Motor neuron (in vitro differentiated cells): ENCODE measurements at regions not wholly inside any gene's neighbourhood (a gene's known extent, or its start where the extent isn't known, plus 50 kb on each side); places are given as distances from the start of the nearest gene placed in this dataset.

ENCODE experiments used
- ATAC-seq, 8 experiments: fragments of 200-7000 bp; cut with Tn5 transposase; replicated peaks in 6 of 8; 2 replicates each; pipeline ENCODE4 v1.8.0; 2021; ENCODE audit warnings: mild to moderate bottlenecking in 8 of 8, moderate library complexity in 8 of 8
- H3K27ac ChIP-seq, 2 donors: fragments of 250-450 bp; sonication (Bioruptor Pico); 2 replicates each; pipeline ENCODE4 v1.9.0; 2021; ENCODE audit warnings: antibody characterized with exemption in 2 of 2, mild to moderate bottlenecking in 2 of 2, moderate library complexity in 1 of 2
- H3K4me1 ChIP-seq, 2 donors: fragments of 250-450 bp; sonication (Bioruptor Pico); replicated peaks in 1 of 2; 2 replicates each; pipeline ENCODE4 v1.6.1; 2021; ENCODE audit warnings: antibody characterized with exemption in 2 of 2, mild to moderate bottlenecking in 2 of 2, moderate library complexity in 1 of 2
- H3K4me3 ChIP-seq, 5 donors: fragments of 250-450 bp; sonication (Bioruptor Pico); 2 replicates each; pipeline ENCODE4 v1.9.0; 2021; ENCODE audit warnings: antibody characterized with exemption in 5 of 5, mild to moderate bottlenecking in 5 of 5, moderate library complexity in 4 of 5
- WGBS, 10 experiments: fragments of 450-650 bp; shearing (Covaris generic); methylation state at CpG; one replicate each; pipeline ENCODE4 v1.0.0; 2022; 5-methylcytosine and 5-hydroxymethylcytosine counted together
- in situ Hi-C, 9 experiments: fragments of 400-800 bp; cut with MboI; loops; one replicate each; pipeline ENCODE4 v1.15.0; 2021; ENCODE audit warnings: low sequenced_read_pairs in 9 of 9, low pct_unique_long_range_greater_than_20kb in 2 of 9; ENCODE audit not compliant: unreplicated experiment in 9 of 9

DNA sequence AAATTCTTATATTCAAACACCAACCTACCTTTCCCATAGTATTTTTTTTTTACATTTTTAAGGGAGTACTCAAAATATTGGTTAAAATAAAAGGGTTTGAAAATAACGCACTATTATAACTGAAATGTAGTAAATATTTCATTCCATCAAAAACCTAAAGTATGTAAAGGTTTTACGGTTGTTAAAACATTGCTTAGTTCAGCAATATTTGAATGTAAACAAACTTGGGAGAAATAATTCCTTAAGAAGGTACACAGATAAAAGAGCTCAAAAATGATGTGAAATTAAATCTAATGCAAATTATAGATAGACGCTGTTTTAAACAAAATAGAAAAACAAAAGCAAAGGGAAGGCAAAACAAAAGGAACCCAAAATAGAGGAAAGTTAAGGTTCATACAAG lies 1476.9 kb downstream of the PCDH18 start:
- Histone ChIP-seq H3K4me1 (no peaks in the 10 kb centered on the region), H3K27ac (no peak overlapping the region), H3K4me3 (no peak overlapping the region)
- no peak for ATAC-seq
- in situ Hi-C loops: no loop called here
- 41 to 100% (median 89%) methylated on average over 2 to 3 of the region's 3 CpGs for WGBS, 10 experiments

DNA sequence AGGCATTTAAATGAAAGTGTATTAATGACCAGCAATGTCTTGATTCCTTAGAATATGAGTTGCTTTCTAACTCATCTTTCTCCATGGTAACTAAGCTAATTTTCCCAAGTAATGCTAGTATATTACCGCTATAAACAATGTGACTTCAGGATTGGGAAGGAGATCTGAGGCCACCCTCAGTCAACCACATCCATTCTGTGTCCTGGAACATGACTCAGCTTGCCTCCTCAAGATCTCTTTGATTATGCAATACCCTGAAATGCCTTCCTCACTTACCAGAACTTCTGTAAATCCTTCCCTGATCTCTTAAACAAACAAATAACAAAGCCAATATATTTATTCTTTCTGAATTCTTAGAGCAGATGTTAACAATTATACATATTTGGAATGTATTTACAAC lies 1495.5 kb downstream of the PCDH18 start:
- Histone ChIP-seq H3K4me1 (no peaks in the 10 kb centered on the region), H3K27ac (no peak overlapping the region), H3K4me3 (no peak overlapping the region)
- ATAC-seq: peak in 3 of 8 experiments; percentile 41 to 67 (median 60)
- in situ Hi-C loops: no loop called here
- WGBS, 10 experiments: 0 to 100% (median 87%) methylated on average over 1 of the region's 1 CpG; no CpG with 5 or more reads in 2 of the 10 experiments

- 0 to 100% (median 63%) methylated on average over 1 of the region's 1 CpG; no CpG with 5 or more reads in 4 of the 10 experiments for WGBS, 10 experiments
- in situ Hi-C loops: no loop called here
- ATAC-seq: peak in 1 of 8 experiments; percentile 39
- Histone ChIP-seq H3K4me1 (no peaks in the 10 kb centered on the region), H3K4me3 (no peak overlapping the region), H3K27ac (no peak overlapping the region)
These were observed 1499.9 kb downstream of the PCDH18 start for GRCh38 chr4:136032391-136032790.

GRCh38 chr4:136025540-136025939 lies 1506.8 kb downstream of the PCDH18 start:
- 0 to 100% (median 0%) methylated on average over 1 of the region's 2 CpGs; no CpG with 5 or more reads in 7 of the 10 experiments for WGBS, 10 experiments
- no peaks in the 10 kb centered on the region for H3K4me1 ChIP-seq
- no peak overlapping the region for H3K27ac ChIP-seq
- peak in 1 of 8 experiments; percentile 35 for ATAC-seq
- H3K4me3 ChIP-seq: no peak overlapping the region
- in situ Hi-C loops: no loop called here

- ATAC-seq: peak in 5 of 8 experiments; percentile 73 to 99 (median 99)
- H3K4me1 ChIP-seq: peaks cover under 1 to 3% of the 10 kb centered on the region in 2 donors
- H3K27ac ChIP-seq: no peak overlapping the region
- in situ Hi-C loops: no loop called here
- no peak overlapping the region for H3K4me3 ChIP-seq
These were observed 1514.7 kb downstream of the PCDH18 start for GRCh38 chr4:136017556-136017955.

- 0 to 56% (median 0%) methylated on average over 1 of the region's 1 CpG; no CpG with 5 or more reads in 3 of the 10 experiments for WGBS, 10 experiments
- H3K4me1 ChIP-seq: peaks cover 3 to 10% of the 10 kb centered on the region in 2 donors
- ATAC-seq: peak in 5 of 8 experiments; percentile 36 to 55 (median 47)
- in situ Hi-C loops: no loop called here
- H3K4me3 ChIP-seq: no peak overlapping the region
- no peak overlapping the region for H3K27ac ChIP-seq
These were observed 1520.1 kb downstream of the PCDH18 start for GRCh38 chr4:136012220-136012619.

GRCh38 chr4:136009258-136009832 lies 1522.9 kb downstream of the PCDH18 start:
- in situ Hi-C loops: no loop called here
- ATAC-seq: no peak
- Histone ChIP-seq H3K4me1 (peaks cover 3 to 10% of the 10 kb centered on the region in 2 donors), H3K27ac (no peak overlapping the region), H3K4me3 (no peak overlapping the region)
- 0 to 96% (median 86%) methylated on average over 1 to 6 of the region's 6 CpGs; no CpG with 5 or more reads in 1 of the 10 experiments for WGBS, 10 experiments

GRCh38 chr4:136007991-136008390 lies 1524.3 kb downstream of the PCDH18 start:
- no peak for ATAC-seq
- WGBS, 10 experiments: 17 to 100% (median 89%) methylated on average over 1 to 3 of the region's 4 CpGs; no CpG with 5 or more reads in 4 of the 10 experiments
- in situ Hi-C loops: no loop called here
- no peak overlapping the region for H3K27ac ChIP-seq
- peaks cover 3 to 10% of the 10 kb centered on the region in 2 donors for H3K4me1 ChIP-seq
- H3K4me3 ChIP-seq: no peak overlapping the region

DNA sequence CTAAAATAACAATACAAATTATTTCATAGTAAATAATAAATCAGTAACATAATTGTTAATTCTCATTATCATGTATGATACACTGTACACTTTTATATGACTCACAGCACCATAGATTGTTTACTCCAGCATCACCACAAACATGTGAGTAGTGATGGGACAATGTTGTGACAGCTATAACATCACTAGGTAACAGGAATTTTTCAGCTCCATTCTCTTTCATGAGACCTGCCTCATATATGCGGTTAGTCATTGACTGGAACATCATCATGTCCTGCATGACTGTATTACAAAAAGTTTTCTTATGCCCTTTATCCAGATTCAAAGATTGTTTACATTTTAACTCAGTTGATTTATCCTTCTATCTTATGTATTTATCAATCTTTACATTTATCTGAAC lies 1530.0 kb downstream of the PCDH18 start:
- Histone ChIP-seq H3K27ac (no peak overlapping the region), H3K4me1 (no peaks in the 10 kb centered on the region), H3K4me3 (no peak overlapping the region)
- WGBS, 10 experiments: 50 to 100% (median 100%) methylated on average over 1 of the region's 1 CpG; no CpG with 5 or more reads in 2 of the 10 experiments
- in situ Hi-C loops: no loop called here
- peak in 1 of 8 experiments; percentile 20 for ATAC-seq

DNA sequence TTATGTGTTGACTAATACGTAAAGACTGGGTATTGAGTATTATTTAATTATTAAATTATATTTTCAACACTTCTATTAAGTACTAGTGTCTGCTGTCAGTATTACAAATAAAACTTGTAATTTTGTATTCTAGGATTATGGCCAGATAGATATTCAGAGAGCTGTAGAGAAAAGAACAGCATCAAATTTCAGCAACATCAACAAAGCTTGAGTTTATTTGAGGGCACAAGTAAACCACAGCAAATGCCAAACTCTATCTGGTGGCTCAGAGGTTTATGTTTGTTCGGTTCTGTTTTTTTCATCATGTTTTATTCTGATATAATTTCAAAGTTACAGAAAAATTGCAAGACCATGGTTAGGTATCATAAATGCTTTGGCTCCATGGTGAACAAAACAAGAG lies 1530.5 kb downstream of the PCDH18 start:
- Histone ChIP-seq H3K4me3 (no peak overlapping the region), H3K27ac (no peak overlapping the region), H3K4me1 (no peaks in the 10 kb centered on the region)
- no peak for ATAC-seq
- 6 to 93% (median 87%) methylated on average over 1 to 2 of the region's 2 CpGs for WGBS, 10 experiments
- in situ Hi-C loops: no loop called here

GRCh38 chr4:136000246-136000645 lies 1532.0 kb downstream of the PCDH18 start:
- Histone ChIP-seq H3K4me1 (no peaks in the 10 kb centered on the region), H3K4me3 (no peak overlapping the region), H3K27ac (no peak overlapping the region)
- in situ Hi-C loops: no loop called here
- ATAC-seq: no peak
- WGBS, 10 experiments: 0 to 93% (median 51%) methylated on average over 1 of the region's 1 CpG

- ATAC-seq: no peak
- Histone ChIP-seq H3K4me3 (no peak overlapping the region), H3K4me1 (no peaks in the 10 kb centered on the region), H3K27ac (no peak overlapping the region)
- 0 to 100% (median 80%) methylated on average over 1 to 5 of the region's 7 CpGs; no CpG with 5 or more reads in 3 of the 10 experiments for WGBS, 10 experiments
- in situ Hi-C loops: no loop called here
These were observed 1537.9 kb downstream of the PCDH18 start for GRCh38 chr4:135994360-135994759.

DNA sequence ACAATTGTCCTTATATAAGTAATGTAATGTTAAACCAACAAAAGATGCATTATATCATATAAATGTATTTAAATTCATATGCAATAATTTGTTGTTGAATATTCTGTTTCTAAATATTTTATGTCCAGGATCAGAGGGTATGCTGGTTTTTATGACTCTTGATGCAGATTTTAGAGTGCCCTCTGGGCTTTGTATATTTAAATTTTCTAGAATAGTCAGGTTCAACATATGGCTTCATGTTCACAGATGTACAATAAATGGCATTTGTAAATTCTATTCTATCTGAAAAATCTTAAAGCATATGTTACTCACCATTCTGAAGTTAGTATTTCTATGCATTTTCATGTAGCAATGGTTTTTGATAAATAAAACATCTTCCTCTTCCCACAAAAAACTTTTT lies 1555.4 kb downstream of the PCDH18 start:
- H3K4me1 ChIP-seq: no peaks in the 10 kb centered on the region
- H3K4me3 ChIP-seq: no peak overlapping the region
- ATAC-seq: peak in 1 of 8 experiments; percentile 94
- no peak overlapping the region for H3K27ac ChIP-seq
- in situ Hi-C loops: no loop called here

DNA sequence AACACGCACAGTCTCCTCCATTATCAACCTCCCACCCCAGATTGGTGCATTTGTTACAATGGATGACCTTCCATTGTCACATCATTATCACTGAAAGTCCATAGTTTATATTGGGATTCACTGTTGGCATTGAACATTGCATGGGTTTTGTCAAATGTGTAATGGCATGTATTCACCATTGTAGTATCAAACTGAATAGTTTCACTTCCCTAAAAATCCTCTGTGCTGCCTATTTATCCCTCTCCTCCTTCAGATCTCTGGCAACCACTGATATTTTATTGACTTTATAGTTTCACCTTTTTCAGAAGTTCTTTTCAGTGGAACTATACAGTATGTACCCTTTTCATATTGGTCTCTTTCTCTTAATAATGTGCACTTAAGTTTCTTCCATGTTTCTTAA lies 1565.4 kb downstream of the PCDH18 start:
- no peak for ATAC-seq
- 0 to 100% (median 100%) methylated on average over 1 of the region's 1 CpG; no CpG with 5 or more reads in 4 of the 10 experiments for WGBS, 10 experiments
- peaks cover 0 to 2% of the 10 kb centered on the region in 2 donors for H3K4me1 ChIP-seq
- no peak overlapping the region for H3K4me3 ChIP-seq
- in situ Hi-C loops: no loop called here
- H3K27ac ChIP-seq: no peak overlapping the region
